Astrocyte (in vitro differentiated cells and primary cell): ENCODE measurements at regions not wholly inside any gene's neighbourhood (a gene's known extent, or its start where the extent isn't known, plus 50 kb on each side); places are given as distances from the start of the nearest gene placed in this dataset.

ENCODE experiments used
- DNase-seq: peaks from one replicate; pipeline ENCODE4 v3.0.0-alpha.2; 2010; ENCODE audit warnings: low read depth
- FAIRE-seq: peaks from 2 replicates; lab custom pipeline; 2011; peaks lifted over from hg19 to GRCh38; lab: Jason Lieb, UNC
- H2AFZ ChIP-seq: 2 replicates; pipeline ENCODE4 v1.6.0; 2012; ENCODE audit warnings: low read depth, low read length, inconsistent platforms
- H3K27ac ChIP-seq: 2 replicates; pipeline ENCODE4 v1.5.1; 2011; ENCODE audit warnings: low read depth, low read length, inconsistent platforms
- H3K27me3 ChIP-seq: 2 replicates; pipeline ENCODE4 v1.6.0; 2011; ENCODE audit warnings: low read length, inconsistent platforms; ENCODE audit not compliant: insufficient read depth
- H3K36me3 ChIP-seq: 2 replicates; pipeline ENCODE4 v1.5.1; 2011; ENCODE audit warnings: low read length, inconsistent platforms; ENCODE audit not compliant: insufficient read depth
- H3K4me1 ChIP-seq: 2 replicates; pipeline ENCODE4 v1.5.1; 2011; ENCODE audit warnings: low read length, inconsistent platforms; ENCODE audit not compliant: insufficient read depth
- H3K4me2 ChIP-seq: 2 replicates; pipeline ENCODE4 v1.6.0; 2012; ENCODE audit warnings: low read length, inconsistent platforms
- H3K4me3 ChIP-seq: 2 replicates; pipeline ENCODE4 v1.5.1; 2011; ENCODE audit warnings: low read depth, mild to moderate bottlenecking, low read length, inconsistent platforms; ENCODE audit not compliant: insufficient read depth
- H3K79me2 ChIP-seq: 2 replicates; pipeline ENCODE4 v1.6.0; 2012; ENCODE audit warnings: mild to moderate bottlenecking, low read length, inconsistent platforms; ENCODE audit not compliant: insufficient read depth
- H3K9ac ChIP-seq: 2 replicates; pipeline ENCODE4 v1.6.0; 2012; ENCODE audit warnings: mild to moderate bottlenecking, low read length, inconsistent platforms
- H3K9me3 ChIP-seq: 2 replicates; pipeline ENCODE4 v1.5.1; 2012; ENCODE audit warnings: low read depth, mild to moderate bottlenecking, low read length, inconsistent platforms; ENCODE audit not compliant: insufficient read depth
- H4K20me1 ChIP-seq: 2 replicates; pipeline ENCODE4 v1.6.0; 2012; ENCODE audit warnings: low read length, inconsistent platforms; ENCODE audit not compliant: insufficient read depth
- H3K27ac Mint-ChIP-seq: one replicate; pipeline ENCODE4 v1.8.0; 2021; ENCODE audit warnings: mild to moderate bottlenecking, mixed read lengths; ENCODE audit not compliant: unreplicated experiment
- H3K27me3 Mint-ChIP-seq: one replicate; pipeline ENCODE4 v1.8.0; 2021; ENCODE audit warnings: low read depth, mixed read lengths; ENCODE audit not compliant: unreplicated experiment
- H3K36me3 Mint-ChIP-seq: one replicate; pipeline ENCODE4 v1.8.0; 2021; ENCODE audit warnings: low read depth, mixed read lengths; ENCODE audit not compliant: unreplicated experiment
- H3K4me1 Mint-ChIP-seq: one replicate; pipeline ENCODE4 v1.8.0; 2021; ENCODE audit warnings: low read depth, mixed read lengths; ENCODE audit not compliant: unreplicated experiment
- H3K4me3 Mint-ChIP-seq: one replicate; pipeline ENCODE4 v1.8.0; 2021; ENCODE audit warnings: mild to moderate bottlenecking, moderate library complexity, mixed read lengths; ENCODE audit not compliant: unreplicated experiment
- H3K9me3 Mint-ChIP-seq: one replicate; pipeline ENCODE4 v1.8.0; 2021; ENCODE audit warnings: mild to moderate bottlenecking, mixed read lengths; ENCODE audit not compliant: unreplicated experiment
- EZH2 ChIP-seq: IDR thresholded peaks from 2 replicates; pipeline ENCODE4 v1.6.1; 2012; ENCODE audit warnings: mild to moderate bottlenecking, low read length, inconsistent platforms; ENCODE audit not compliant: insufficient read depth
- TF ChIP-seq, protein P1 (sequence below): IDR thresholded peaks from 2 replicates; pipeline ENCODE4 v1.5.1; 2011; ENCODE audit warnings: low read depth, mild to moderate bottlenecking, inconsistent platforms, low read length, moderate library complexity; ENCODE audit not compliant: insufficient read depth

GRCh38 chr5:171634511-171634910 is 151.1 kb upstream of the SMIM23 start:
- H3K4me1 Mint-ChIP-seq: peaks cover 5% of the 10 kb centered on the region
- DNase-seq: no peak
- H3K4me3 Mint-ChIP-seq: no peak overlapping the region
- H3K36me3 Mint-ChIP-seq: no peaks in the 10 kb centered on the region
- no peaks in the 10 kb centered on the region for H3K79me2 ChIP-seq
- peaks cover 42% of the 10 kb centered on the region for H3K27me3 Mint-ChIP-seq
- no peak for FAIRE-seq
- no peak overlapping the region for H2AFZ ChIP-seq
- no peak overlapping the region for H3K27ac Mint-ChIP-seq
- no peaks in the 10 kb centered on the region for H3K9me3 Mint-ChIP-seq
- no peaks in the 10 kb centered on the region for H3K36me3 ChIP-seq
- no peak overlapping the region for H3K9ac ChIP-seq
- no peaks in the 10 kb centered on the region for H4K20me1 ChIP-seq
- H3K27me3 ChIP-seq: peaks cover 7% of the 10 kb centered on the region
- H3K4me2 ChIP-seq: no peak overlapping the region
- H3K9me3 ChIP-seq: no peaks in the 10 kb centered on the region
- H3K27ac ChIP-seq: no peak overlapping the region
- H3K4me3 ChIP-seq: no peak overlapping the region
- TF ChIP-seq EZH2: no peak
- TF ChIP-seq, protein P1, sequence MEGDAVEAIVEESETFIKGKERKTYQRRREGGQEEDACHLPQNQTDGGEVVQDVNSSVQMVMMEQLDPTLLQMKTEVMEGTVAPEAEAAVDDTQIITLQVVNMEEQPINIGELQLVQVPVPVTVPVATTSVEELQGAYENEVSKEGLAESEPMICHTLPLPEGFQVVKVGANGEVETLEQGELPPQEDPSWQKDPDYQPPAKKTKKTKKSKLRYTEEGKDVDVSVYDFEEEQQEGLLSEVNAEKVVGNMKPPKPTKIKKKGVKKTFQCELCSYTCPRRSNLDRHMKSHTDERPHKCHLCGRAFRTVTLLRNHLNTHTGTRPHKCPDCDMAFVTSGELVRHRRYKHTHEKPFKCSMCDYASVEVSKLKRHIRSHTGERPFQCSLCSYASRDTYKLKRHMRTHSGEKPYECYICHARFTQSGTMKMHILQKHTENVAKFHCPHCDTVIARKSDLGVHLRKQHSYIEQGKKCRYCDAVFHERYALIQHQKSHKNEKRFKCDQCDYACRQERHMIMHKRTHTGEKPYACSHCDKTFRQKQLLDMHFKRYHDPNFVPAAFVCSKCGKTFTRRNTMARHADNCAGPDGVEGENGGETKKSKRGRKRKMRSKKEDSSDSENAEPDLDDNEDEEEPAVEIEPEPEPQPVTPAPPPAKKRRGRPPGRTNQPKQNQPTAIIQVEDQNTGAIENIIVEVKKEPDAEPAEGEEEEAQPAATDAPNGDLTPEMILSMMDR: no peak
- H3K4me1 ChIP-seq: peaks cover 7% of the 10 kb centered on the region

DNA sequence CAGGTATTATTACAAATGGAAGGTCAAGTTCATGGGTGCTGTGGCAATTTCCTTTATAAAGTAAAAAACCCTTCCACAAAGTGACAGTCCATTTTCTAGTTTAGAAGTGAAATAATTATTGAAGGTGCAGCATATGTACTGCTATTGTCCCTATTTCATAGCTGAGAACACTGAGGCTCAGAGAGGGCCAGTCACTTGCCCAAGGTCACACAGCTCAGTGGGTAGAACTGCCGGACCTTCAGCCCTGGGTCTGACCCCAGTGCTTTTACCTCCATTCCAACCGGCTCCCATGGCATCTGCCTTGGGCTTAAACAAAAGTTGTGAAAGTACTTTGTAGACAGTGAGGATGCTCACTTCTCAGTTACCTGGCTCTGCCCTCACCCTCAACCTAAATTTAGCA is 150.6 kb upstream of the SMIM23 start:
- Mint-ChIP-seq H3K27ac (no peak overlapping the region), H3K36me3 (no peaks in the 10 kb centered on the region), H3K9me3 (no peaks in the 10 kb centered on the region), H3K4me3 (no peak overlapping the region), H3K4me1 (peaks cover 5% of the 10 kb centered on the region), H3K27me3 (peaks cover 37% of the 10 kb centered on the region)
- no peak for TF ChIP-seq EZH2
- TF ChIP-seq, protein P1: no peak
- no peak overlapping the region for H2AFZ ChIP-seq
- H3K9ac ChIP-seq: no peak overlapping the region
- no peak overlapping the region for H3K4me2 ChIP-seq
- no peak for DNase-seq
- H3K27me3 ChIP-seq: peaks cover 7% of the 10 kb centered on the region
- FAIRE-seq: no peak
- no peaks in the 10 kb centered on the region for H3K9me3 ChIP-seq
- H3K79me2 ChIP-seq: no peaks in the 10 kb centered on the region
- H4K20me1 ChIP-seq: no peaks in the 10 kb centered on the region
- H3K4me3 ChIP-seq: no peak overlapping the region
- no peaks in the 10 kb centered on the region for H3K36me3 ChIP-seq
- H3K27ac ChIP-seq: no peak overlapping the region
- H3K4me1 ChIP-seq: peaks cover 3% of the 10 kb centered on the region

DNA sequence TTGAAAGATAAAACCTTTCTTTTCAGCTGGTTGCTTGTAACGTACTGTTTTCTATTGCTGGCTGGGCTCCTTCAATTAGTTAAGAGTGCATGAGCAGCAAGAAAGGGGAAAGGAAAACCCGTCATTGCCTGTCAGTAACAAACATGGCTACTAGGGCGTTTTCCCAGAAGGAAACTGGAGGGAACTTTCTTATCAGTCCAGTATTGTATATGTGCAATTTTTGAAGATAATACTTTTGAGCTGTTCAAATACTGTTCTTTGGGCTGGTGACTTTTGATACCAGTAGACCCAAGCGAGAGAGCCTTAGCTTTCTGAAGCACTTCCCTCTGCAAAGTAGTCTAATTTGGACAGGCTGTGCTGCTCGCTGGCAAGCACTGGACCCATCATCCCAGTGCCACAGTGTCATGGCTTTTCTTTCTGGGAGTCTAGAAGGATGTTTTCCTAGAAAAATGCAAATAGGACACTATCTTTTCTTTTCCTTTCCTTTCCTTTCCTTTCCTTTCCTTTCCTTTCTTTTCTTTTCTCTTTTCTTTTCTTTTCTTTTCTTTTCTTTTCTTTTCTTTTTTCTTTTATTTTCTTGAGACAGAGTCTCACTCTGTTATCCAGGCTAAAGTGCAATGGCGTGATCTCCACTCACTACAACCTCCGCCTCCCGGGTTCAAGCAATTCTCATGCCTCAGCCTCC is 149.9 kb upstream of the SMIM23 start:
- FAIRE-seq: no peak
- Histone ChIP-seq H4K20me1 (no peaks in the 10 kb centered on the region), H3K27ac (no peak overlapping the region), H3K4me2 (no peak overlapping the region), H3K36me3 (no peaks in the 10 kb centered on the region), H3K27me3 (peaks cover 7% of the 10 kb centered on the region), H2AFZ (no peak overlapping the region), H3K9me3 (no peaks in the 10 kb centered on the region), H3K9ac (no peak overlapping the region), H3K79me2 (no peaks in the 10 kb centered on the region), H3K4me3 (no peak overlapping the region), H3K4me1 (no peaks in the 10 kb centered on the region)
- Mint-ChIP-seq H3K4me1 (peaks cover 3% of the 10 kb centered on the region), H3K36me3 (no peaks in the 10 kb centered on the region), H3K9me3 (no peaks in the 10 kb centered on the region), H3K4me3 (no peak overlapping the region), H3K27me3 (peaks cover 35% of the 10 kb centered on the region), H3K27ac (no peak overlapping the region)
- DNase-seq: no peak
- no peak for TF ChIP-seq EZH2
- TF ChIP-seq, protein P1: no peak
